IMR-90 (cell line): ENCODE measurements at regions not wholly inside any gene's neighbourhood (a gene's known extent, or its start where the extent isn't known, plus 50 kb on each side); places are given as distances from the start of the nearest gene placed in this dataset.

ENCODE experiments used
- ATAC-seq: fragments of 200-7000 bp; cut with Tn5 transposase; 2 replicates; pipeline ENCODE4 v1.9.1; 2020; ENCODE audit warnings: low read depth, mild to moderate bottlenecking, moderate library complexity
- BruUV-seq: library from RNA; stranded (reverse); fragments of 400-500 nt; replicated peaks from 2 replicates; lab custom pipeline; 2021; lab: Mats Ljungman, UMichigan
- CTCF ChIA-PET: fragments of 300-600 bp; formaldehyde crosslinking; extraction: SDS; loops from one replicate; lab custom pipeline; 2021; ENCODE audit warnings: antibody characterized with exemption; lab: Yijun Ruan, JAX
- POLR2A ChIA-PET: fragments of 300-600 bp; sonication (Branson Sonifier 250); formaldehyde crosslinking; loops from one replicate; lab custom pipeline; 2022; ENCODE audit warnings: antibody characterized with exemption; ENCODE audit not compliant: unreplicated experiment; lab: Charles Lee
- DNase-seq: peaks from one replicate; pipeline ENCODE4 v3.0.0; 2013
- H2AFZ ChIP-seq: replicated peaks from 2 replicates; pipeline ENCODE3; 2013; ENCODE audit warnings: low read length, mild to moderate bottlenecking; ENCODE audit not compliant: poor library complexity
- H2AK5ac ChIP-seq: 2 replicates; pipeline ENCODE4 v1.6.1; 2013; ENCODE audit warnings: low read depth, low read length, inconsistent platforms
- H2AK9ac ChIP-seq: replicated peaks from 2 replicates; pipeline ENCODE3; 2013; ENCODE audit warnings: mild to moderate bottlenecking, low read depth, low read length, moderate library complexity; ENCODE audit not compliant: poor library complexity
- H2BK120ac ChIP-seq: 2 replicates; pipeline ENCODE4 v1.6.1; 2013; ENCODE audit warnings: low read depth, low read length, inconsistent platforms
- H2BK15ac ChIP-seq: 3 replicates; pipeline ENCODE4 v1.6.1; 2013; ENCODE audit warnings: low read depth, low read length, inconsistent platforms
- H2BK20ac ChIP-seq: 2 replicates; pipeline ENCODE4 v1.6.1; 2013; ENCODE audit warnings: low read depth, mild to moderate bottlenecking, inconsistent platforms, low read length, moderate library complexity
- H2BK5ac ChIP-seq: 2 replicates; pipeline ENCODE4 v1.6.1; 2013; ENCODE audit warnings: mild to moderate bottlenecking, low read depth, low read length, inconsistent platforms; ENCODE audit not compliant: poor library complexity, severe bottlenecking
- H3K14ac ChIP-seq: replicated peaks from 2 replicates; pipeline ENCODE4 v1.6.1; 2013; ENCODE audit warnings: low read depth, low read length, inconsistent platforms
- H3K18ac ChIP-seq: 2 replicates; pipeline ENCODE4 v1.6.1; 2013; ENCODE audit warnings: low read depth, low read length, control low read depth
- H3K23ac ChIP-seq: 2 replicates; pipeline ENCODE4 v1.6.1; 2013; ENCODE audit warnings: low read depth, low read length, inconsistent platforms
- H3K27ac ChIP-seq: 2 replicates; pipeline ENCODE4 v1.5.1; 2013; ENCODE audit warnings: mild to moderate bottlenecking, control low read depth, low read length; ENCODE audit not compliant: insufficient read depth
- H3K27me3 ChIP-seq: 2 replicates; pipeline ENCODE4 v1.6.1; 2013; ENCODE audit warnings: low read length; ENCODE audit not compliant: control insufficient read depth, insufficient read depth
- H3K36me3 ChIP-seq: 2 replicates; pipeline ENCODE4 v1.6.1; 2013; ENCODE audit warnings: low read length, mixed read lengths; ENCODE audit not compliant: control insufficient read depth, insufficient read depth
- H3K4ac ChIP-seq: 2 replicates; pipeline ENCODE4 v1.6.1; 2013; ENCODE audit warnings: low read depth, low read length, inconsistent platforms
- H3K4me1 ChIP-seq: 2 replicates; pipeline ENCODE4 v1.6.1; 2013; ENCODE audit warnings: low read length, mixed read lengths; ENCODE audit not compliant: control insufficient read depth, insufficient read depth
- H3K4me2 ChIP-seq: 2 replicates; pipeline ENCODE4 v1.6.1; 2013; ENCODE audit warnings: low read depth, mild to moderate bottlenecking, control low read depth, low read length, moderate library complexity
- H3K4me3 ChIP-seq: 2 replicates; pipeline ENCODE4 v1.5.1; 2013; ENCODE audit warnings: low read depth, mild to moderate bottlenecking, control low read depth, low read length, moderate library complexity; ENCODE audit not compliant: insufficient read depth
- H3K56ac ChIP-seq: 2 replicates; pipeline ENCODE4 v1.6.1; 2013; ENCODE audit warnings: low read length, inconsistent platforms; ENCODE audit not compliant: insufficient read depth; ENCODE audit errors: extremely low read depth
- H3K79me1 ChIP-seq, 2 experiments: 2 replicates each; pipeline ENCODE4 v1.6.1; 2013; ENCODE audit warnings: low read length in 2 of 2, inconsistent platforms in 1 of 2, low read depth in 1 of 2
- H3K9ac ChIP-seq: 2 replicates; pipeline ENCODE4 v1.6.1; 2013; ENCODE audit warnings: low read depth, low read length, control low read depth
- H3K9me1 ChIP-seq: 2 replicates; pipeline ENCODE4 v1.6.1; 2013; ENCODE audit warnings: low read length, inconsistent platforms; ENCODE audit not compliant: insufficient read depth
- H3K9me3 ChIP-seq: 2 replicates; pipeline ENCODE4 v1.6.1; 2013; ENCODE audit warnings: low read length; ENCODE audit not compliant: control insufficient read depth, insufficient read depth
- H4K20me1 ChIP-seq: 2 replicates; pipeline ENCODE4 v1.6.1; 2013; ENCODE audit warnings: low read length, inconsistent platforms; ENCODE audit not compliant: insufficient read depth
- H4K5ac ChIP-seq: 2 replicates; pipeline ENCODE4 v1.6.1; 2013; ENCODE audit warnings: mild to moderate bottlenecking, low read depth, low read length, control low read depth
- H4K8ac ChIP-seq, 2 experiments: 2 replicates each; pipeline ENCODE4 v1.6.1; 2013; ENCODE audit warnings: low read depth in 2 of 2, low read length in 2 of 2, control low read depth in 1 of 2, inconsistent platforms in 1 of 2
- H4K91ac ChIP-seq: 2 replicates; pipeline ENCODE4 v1.6.1; 2013; ENCODE audit warnings: low read depth, low read length, inconsistent platforms; ENCODE audit not compliant: insufficient read depth
- BHLHE40 ChIP-seq: fragments of 150-350 bp; IDR thresholded peaks from 2 replicates; pipeline ENCODE4 v1.6.1; 2016; ENCODE audit warnings: mild to moderate bottlenecking, low read depth, low read length
- CEBPB ChIP-seq: IDR thresholded peaks from 2 replicates; pipeline ENCODE4 v1.6.1; 2012; ENCODE audit warnings: low read depth, low read length, improper control_type of control experiment
- CHD1 ChIP-seq: IDR thresholded peaks from 2 replicates; pipeline ENCODE4 v1.6.1; 2012; ENCODE audit warnings: low read depth, low read length, improper control_type of control experiment
- CTCF ChIP-seq: conservative IDR thresholded peaks from 2 replicates; pipeline ENCODE4 v1.5.1; 2012; ENCODE audit warnings: mild to moderate bottlenecking, low read depth, low read length, improper control_type of control experiment
- ELK1 ChIP-seq: fragments of 150-350 bp; IDR thresholded peaks from 2 replicates; pipeline ENCODE4 v1.6.1; 2016; ENCODE audit warnings: low read depth, mild to moderate bottlenecking, low read length, moderate library complexity, borderline replicate concordance
- FOS ChIP-seq: fragments of 150-350 bp; IDR thresholded peaks from 2 replicates; pipeline ENCODE4 v1.6.1; 2016; ENCODE audit warnings: low read depth, low read length
- MAZ ChIP-seq: IDR thresholded peaks from 2 replicates; pipeline ENCODE4 v1.6.1; 2012; ENCODE audit warnings: low read depth, mild to moderate bottlenecking, low read length, improper control_type of control experiment, moderate library complexity, borderline replicate concordance
- MXI1 ChIP-seq: IDR thresholded peaks from 2 replicates; pipeline ENCODE4 v1.6.1; 2012; ENCODE audit warnings: low read depth, mild to moderate bottlenecking, low read length, moderate library complexity, borderline replicate concordance
- NFE2L2 ChIP-seq: fragments of 150-350 bp; IDR thresholded peaks from 2 replicates; pipeline ENCODE4 v1.6.1; 2016; ENCODE audit warnings: low read depth, mild to moderate bottlenecking, low read length
- POLR2A ChIP-seq: IDR thresholded peaks from 2 replicates; pipeline ENCODE4 v1.6.1; 2012; ENCODE audit warnings: mild to moderate bottlenecking, low read depth, low read length
- RAD21 ChIP-seq: IDR thresholded peaks from 2 replicates; pipeline ENCODE4 v1.6.1; 2012; ENCODE audit warnings: low read length, improper control_type of control experiment
- RCOR1 ChIP-seq: IDR thresholded peaks from 2 replicates; pipeline ENCODE4 v1.6.1; 2012; ENCODE audit warnings: mild to moderate bottlenecking, low read length, improper control_type of control experiment; ENCODE audit not compliant: insufficient replicate concordance
- RFX5 ChIP-seq: IDR thresholded peaks from 2 replicates; pipeline ENCODE4 v1.8.0; 2012; ENCODE audit warnings: low read depth, mild to moderate bottlenecking, low read length, moderate library complexity
- SMC3 ChIP-seq: fragments of 150-350 bp; IDR thresholded peaks from 2 replicates; pipeline ENCODE4 v1.6.1; 2016; ENCODE audit warnings: low read depth, mild to moderate bottlenecking, antibody characterized with exemption, low read length, moderate library complexity
- USF2 ChIP-seq: fragments of 150-350 bp; IDR thresholded peaks from 2 replicates; pipeline ENCODE4 v1.6.1; 2017; ENCODE audit warnings: mild to moderate bottlenecking, antibody characterized with exemption, low read length, low read depth
- WGBS, 2 experiments: methylation state at CpG; one replicate each; pipeline versions ENCODE4 v1.1.5 to v1.1.7; 2013; ENCODE audit warnings: missing lambda C conversion rate in 2 of 2; ENCODE audit not compliant: insufficient read length in 1 of 2; ENCODE audit errors: extremely low coverage in 2 of 2; 5-methylcytosine and 5-hydroxymethylcytosine counted together
- dilution Hi-C: fragments of 300-500 bp; cut with HindIII; formaldehyde crosslinking; loops from one replicate; pipeline ENCODE4 v1.14.3; 2018; ENCODE audit warnings: low sequenced_read_pairs; ENCODE audit not compliant: unreplicated experiment
- in situ Hi-C: fragments of 300-500 bp; cut with MboI; formaldehyde crosslinking; loops from 3 replicates; pipeline ENCODE4 v1.14.3; 2019; ENCODE audit warnings: low sequenced_read_pairs, inconsistent platforms, mixed read lengths
- intact Hi-C: fragments of 100-400 bp; cut with micrococcal nuclease; formaldehyde crosslinking; loops from 2 replicates; pipeline ENCODE4 v1.10.0; 2022

- Histone ChIP-seq H3K56ac (no peak overlapping the region), H4K5ac (no peak overlapping the region), H3K9me1 (no peaks in the 10 kb centered on the region), H3K36me3 (no peaks in the 10 kb centered on the region), H3K18ac (no peak overlapping the region), H4K20me1 (no peaks in the 10 kb centered on the region), H2AK5ac (no peak overlapping the region), H3K4me1 (no peaks in the 10 kb centered on the region), H2BK20ac (no peak overlapping the region), H2BK120ac (no peak overlapping the region), H3K79me1 (no peaks in the 10 kb centered on the region), H3K23ac (no peak overlapping the region), H3K27me3 (no peaks in the 10 kb centered on the region), H3K4ac (no peak overlapping the region), H2BK15ac (no peak overlapping the region), H2AK9ac (no peak overlapping the region), H3K4me2 (no peak overlapping the region), H3K14ac (no peak overlapping the region), H4K91ac (no peak overlapping the region), H2BK5ac (no peak overlapping the region), H3K27ac (no peak overlapping the region), H3K9me3 (peaks cover 4% of the 10 kb centered on the region; the same call in 1 of the 2 replicates), H2AFZ (no peak overlapping the region), H4K8ac (no peak overlapping the region), H3K4me3 (no peak overlapping the region), H3K9ac (no peak overlapping the region)
- in situ Hi-C loops = no loop called here
- ATAC-seq = no peak
- TF ChIP-seq CHD1 (no peak), CTCF (no peak), ELK1 (no peak), NFE2L2 (no peak), SMC3 (no peak), CEBPB (no peak), FOS (no peak), POLR2A (no peak), RCOR1 (no peak), MAZ (no peak), BHLHE40 (no peak), MXI1 (no peak), RFX5 (no peak), RAD21 (no peak), USF2 (no peak)
- WGBS, 2 experiments = 50% methylated on average over 1 of the region's 4 CpGs; no CpG with 5 or more reads in 1 of the 2 experiments
- BruUV-seq = no TSS peak
- ChIA-PET POLR2A (no interaction called here), CTCF (interaction anchor here (0.7 kb wide), 1 partner anchor 189 kb away, joined by 3 read pairs; no protein-coding TSS in a partner anchor)
- intact Hi-C loops = no loop called here
- dilution Hi-C loops = no loop called here
- DNase-seq = no peak
Measured at GRCh38 chr14:48944809-48945208, 641.4 kb downstream of the RPS29 start.
